ENCODE measurements at regions not wholly inside any gene's neighbourhood (a gene's known extent, or its start where the extent isn't known, plus 50 kb on each side); places are given as distances from the start of the nearest gene placed in this dataset.

DNA sequence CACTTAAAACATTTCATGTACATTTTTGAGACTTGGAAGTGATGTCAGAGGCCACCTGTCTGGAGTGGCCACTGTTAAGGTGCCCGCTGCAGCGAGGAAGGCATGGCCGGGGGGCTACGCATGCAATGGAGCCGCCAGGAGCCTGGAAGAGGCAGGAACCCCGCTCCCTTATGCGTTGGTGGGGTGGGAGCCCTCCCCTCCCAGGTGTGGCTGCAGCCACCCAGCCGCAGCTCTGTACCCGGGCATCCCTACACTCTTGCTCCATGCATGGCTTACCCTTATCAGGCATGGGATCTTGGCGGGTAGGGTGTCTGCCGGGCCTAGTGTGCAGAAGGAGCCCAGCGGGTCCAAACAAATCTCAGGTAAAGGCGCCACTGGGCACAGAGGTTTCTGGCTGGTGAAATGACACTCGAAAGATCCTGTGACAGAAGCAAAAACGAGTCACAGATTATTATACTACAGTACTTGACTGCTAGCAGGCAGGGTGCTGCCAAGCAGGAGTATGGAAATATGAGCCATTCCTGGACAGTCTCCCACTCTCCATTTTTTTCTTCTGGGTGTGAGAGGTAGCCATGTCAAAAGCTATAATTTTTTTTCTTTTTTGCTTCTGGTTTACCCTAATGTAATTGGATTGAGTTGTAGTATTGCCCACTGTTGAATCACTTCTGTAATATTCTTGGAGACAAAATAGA, 1606.3 kb upstream of the MIR17HG start:
- no peak overlapping the region for H3K9ac ChIP-seq (ENCODE audit: low read depth, low read length)
- H3K9me3 ChIP-seq (ENCODE audit: control insufficient read depth, insufficient read depth, low read length) = no peaks in the 10 kb centered on the region
- peaks cover 3% of the 10 kb centered on the region; the same call in 1 of the 2 replicates for H3K4me1 ChIP-seq (ENCODE audit: insufficient read depth, low read length)
- no peaks in the 10 kb centered on the region for H3K36me3 ChIP-seq (ENCODE audit: insufficient read depth, low read length)

DNA sequence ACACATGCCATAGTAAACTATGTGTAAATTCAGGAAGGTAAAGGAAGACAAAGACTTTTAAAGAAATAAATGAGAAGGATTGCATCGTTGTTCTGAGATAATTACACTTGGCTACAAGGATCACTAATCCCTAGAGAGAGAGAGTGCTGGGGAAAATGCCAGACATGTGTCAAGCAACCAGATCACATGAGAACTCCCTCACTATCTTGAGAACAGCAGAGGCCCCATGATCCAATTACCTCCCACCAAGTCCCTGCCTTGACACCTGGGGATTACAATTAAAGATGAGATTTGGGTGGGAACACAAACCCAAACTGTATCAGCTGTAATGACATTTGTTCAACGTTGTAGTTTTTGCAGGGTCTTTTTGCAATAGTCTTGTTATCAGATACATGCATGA, 1600.9 kb upstream of the MIR17HG start:
- no peaks in the 10 kb centered on the region for H3K36me3 ChIP-seq (ENCODE audit: insufficient read depth, low read length)

DNA sequence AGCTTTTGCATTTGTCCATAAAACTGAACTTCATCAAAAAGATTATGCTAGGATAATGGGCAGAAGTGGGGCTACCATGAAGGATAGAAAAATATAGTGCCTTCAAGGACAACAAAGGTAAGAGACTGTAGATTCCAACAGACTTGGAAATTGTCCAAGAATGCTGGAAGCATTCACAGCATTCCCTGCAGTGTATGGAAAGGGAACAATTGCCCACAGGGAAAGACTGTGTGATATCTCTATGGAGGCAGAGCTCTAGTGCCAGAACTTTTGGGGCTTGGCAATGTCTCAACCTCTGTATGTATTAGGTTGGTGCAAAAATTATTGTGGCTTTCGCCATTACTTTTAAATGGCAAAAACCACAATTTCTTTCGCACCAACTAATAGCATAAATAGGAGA, 1598.8 kb upstream of the MIR17HG start:
- Histone ChIP-seq H3K9ac (ENCODE audit: low read depth, low read length) (no peak overlapping the region), H3K36me3 (ENCODE audit: insufficient read depth, low read length) (no peaks in the 10 kb centered on the region)

More for the DNA sequence above, 1600.9 kb upstream of the MIR17HG start:
- no peaks in the 10 kb centered on the region; the same call in 1 of the 2 replicates for H3K4me1 ChIP-seq (ENCODE audit: insufficient read depth, low read length)
- no peak overlapping the region for H3K9ac ChIP-seq (ENCODE audit: low read depth, low read length)
- H3K9me3 ChIP-seq (ENCODE audit: control insufficient read depth, insufficient read depth, low read length) = no peaks in the 10 kb centered on the region

DNA sequence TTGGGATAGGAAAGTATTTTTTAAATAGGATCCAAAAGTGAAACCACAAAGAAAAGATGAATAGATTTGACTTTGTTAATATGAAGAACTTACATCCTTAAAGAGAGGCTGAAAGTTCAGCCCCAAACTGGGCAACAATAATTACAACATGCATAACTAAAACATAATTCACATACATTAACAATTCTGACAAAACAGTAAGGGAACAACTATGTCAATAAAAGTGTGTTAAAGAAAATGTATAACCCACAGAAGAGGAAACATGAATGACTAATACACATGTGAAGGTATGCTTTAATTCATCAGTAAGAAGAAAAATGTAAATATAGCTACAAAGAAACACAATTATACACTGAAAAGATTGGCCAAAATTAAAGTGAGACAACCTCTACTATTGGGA, 1597.6 kb upstream of the MIR17HG start:
- H3K9me3 ChIP-seq (ENCODE audit: control insufficient read depth, insufficient read depth, low read length) = no peaks in the 10 kb centered on the region
- no peaks in the 10 kb centered on the region; the same call in 1 of the 2 replicates for H3K4me1 ChIP-seq (ENCODE audit: insufficient read depth, low read length)
- no peak overlapping the region for H3K9ac ChIP-seq (ENCODE audit: low read depth, low read length)
- no peaks in the 10 kb centered on the region for H3K36me3 ChIP-seq (ENCODE audit: insufficient read depth, low read length)

More for the DNA sequence above, 1598.8 kb upstream of the MIR17HG start:
- no peaks in the 10 kb centered on the region for H3K9me3 ChIP-seq (ENCODE audit: control insufficient read depth, insufficient read depth, low read length)
- H3K4me1 ChIP-seq (ENCODE audit: insufficient read depth, low read length) = no peaks in the 10 kb centered on the region; the same call in 1 of the 2 replicates

DNA sequence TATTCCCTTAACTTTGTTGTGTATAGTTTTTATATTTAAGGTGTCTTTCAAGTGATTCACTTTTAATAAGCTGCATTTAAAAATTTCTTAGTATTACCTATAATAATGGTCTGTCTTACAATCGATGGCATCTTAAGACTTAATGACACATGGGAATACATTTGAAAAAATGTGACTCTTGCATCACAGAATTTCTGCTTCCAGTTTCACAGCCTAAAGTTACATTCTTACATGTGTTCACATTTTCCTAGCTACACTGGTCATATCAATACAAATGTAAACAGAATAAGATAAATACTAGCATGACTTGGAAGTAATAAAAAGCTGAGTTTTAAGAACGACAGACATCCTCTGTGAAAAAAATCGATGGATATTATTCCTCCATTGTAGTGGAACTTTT, 1597.1 kb upstream of the MIR17HG start:
- Histone ChIP-seq H3K9ac (ENCODE audit: low read depth, low read length) (no peak overlapping the region), H3K36me3 (ENCODE audit: insufficient read depth, low read length) (no peaks in the 10 kb centered on the region), H3K9me3 (ENCODE audit: control insufficient read depth, insufficient read depth, low read length) (no peaks in the 10 kb centered on the region), H3K4me1 (ENCODE audit: insufficient read depth, low read length) (no peaks in the 10 kb centered on the region; the same call in 1 of the 2 replicates)

DNA sequence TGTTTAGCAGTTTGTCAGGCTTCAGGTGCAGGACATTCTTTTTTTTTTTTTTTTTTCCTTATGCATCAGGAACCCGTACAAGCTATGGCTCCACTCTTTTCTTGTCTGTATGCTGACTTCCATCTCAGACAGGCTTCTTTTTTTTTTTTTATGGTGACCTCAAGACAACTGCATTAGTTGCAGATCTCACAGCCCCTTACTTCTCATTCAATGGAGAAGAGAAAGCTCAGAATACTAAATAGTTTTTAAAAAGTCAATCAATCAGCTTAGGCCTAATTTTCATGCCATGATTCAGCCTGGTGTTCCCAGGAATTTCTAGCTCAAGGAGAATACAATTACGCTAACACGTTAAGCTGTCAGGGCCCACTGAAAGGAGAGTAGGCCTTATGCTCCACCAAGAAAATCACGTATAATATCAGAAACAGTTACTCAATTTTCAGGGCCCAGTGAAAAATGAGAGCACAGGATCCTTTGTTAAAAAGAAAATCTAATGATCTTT, 1596.0 kb upstream of the MIR17HG start:
- H3K9ac ChIP-seq (ENCODE audit: low read depth, low read length) = no peak overlapping the region
- H3K4me1 ChIP-seq (ENCODE audit: insufficient read depth, low read length) = no peaks in the 10 kb centered on the region; the same call in 1 of the 2 replicates
- no peaks in the 10 kb centered on the region for H3K36me3 ChIP-seq (ENCODE audit: insufficient read depth, low read length)
- H3K9me3 ChIP-seq (ENCODE audit: control insufficient read depth, insufficient read depth, low read length) = peaks cover 7% of the 10 kb centered on the region; the same call in 1 of the 2 replicates

DNA sequence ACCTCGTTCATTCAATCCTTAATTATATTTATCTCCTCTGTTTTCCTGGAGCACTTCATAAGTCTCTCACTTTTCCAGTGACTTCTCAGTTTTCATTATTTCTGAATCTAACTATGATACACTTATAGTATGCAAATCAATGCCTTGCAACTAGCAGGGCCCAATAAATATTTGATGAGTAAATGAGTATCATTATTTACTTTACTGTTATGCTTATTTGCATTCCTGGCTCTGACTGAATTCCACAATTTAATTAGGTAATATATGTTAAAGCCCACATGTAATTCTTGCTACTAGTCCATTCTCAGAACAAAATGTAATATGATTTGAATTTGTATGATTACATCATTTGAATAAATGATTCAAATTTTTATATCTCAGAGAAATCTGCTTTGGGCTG, 1595.1 kb upstream of the MIR17HG start:
- Histone ChIP-seq H3K4me1 (ENCODE audit: insufficient read depth, low read length) (no peaks in the 10 kb centered on the region), H3K9me3 (ENCODE audit: control insufficient read depth, insufficient read depth, low read length) (peaks cover 7% of the 10 kb centered on the region; the same call in 1 of the 2 replicates), H3K9ac (ENCODE audit: low read depth, low read length) (no peak overlapping the region), H3K36me3 (ENCODE audit: insufficient read depth, low read length) (no peaks in the 10 kb centered on the region)

DNA sequence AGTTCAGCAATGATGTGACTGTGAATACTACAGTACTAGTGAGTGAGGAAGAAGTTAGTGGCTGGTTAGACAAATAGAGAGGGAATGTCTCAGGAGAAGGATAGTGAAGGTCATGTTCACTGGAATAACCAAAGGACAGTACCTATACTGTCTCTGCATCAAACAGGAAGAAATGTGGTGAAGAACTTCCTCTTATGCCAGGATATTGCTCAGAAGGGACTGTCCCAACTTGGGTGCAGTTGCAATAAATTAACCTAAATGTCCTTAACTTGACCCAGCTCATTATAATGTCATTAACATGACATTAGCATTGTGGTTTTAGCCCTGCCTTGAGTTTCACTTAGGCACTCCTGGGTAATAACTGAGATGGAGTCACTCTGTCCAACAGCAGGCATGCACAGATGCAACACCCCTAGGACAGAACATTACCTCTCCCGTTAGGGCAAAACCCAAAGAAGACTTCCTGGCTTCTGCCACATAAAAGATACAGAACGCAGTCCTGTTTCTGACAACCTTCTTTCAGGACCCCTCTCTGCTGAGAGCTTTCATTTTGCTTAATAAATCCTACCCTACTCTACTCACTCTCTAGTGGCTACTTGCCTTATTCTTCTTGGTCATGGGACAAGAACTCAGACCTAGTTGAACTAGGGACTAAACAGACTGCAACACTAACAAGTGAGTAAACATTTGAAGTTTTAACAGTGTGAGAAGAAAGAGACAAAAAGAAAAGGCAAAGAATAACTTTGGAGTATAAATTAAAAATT, 1591.6 kb upstream of the MIR17HG start:
- H3K9ac ChIP-seq (ENCODE audit: low read depth, low read length) = no peak overlapping the region
- H3K36me3 ChIP-seq (ENCODE audit: insufficient read depth, low read length) = no peaks in the 10 kb centered on the region
- H3K9me3 ChIP-seq (ENCODE audit: control insufficient read depth, insufficient read depth, low read length) = peaks cover 7% of the 10 kb centered on the region; the same call in 1 of the 2 replicates

DNA sequence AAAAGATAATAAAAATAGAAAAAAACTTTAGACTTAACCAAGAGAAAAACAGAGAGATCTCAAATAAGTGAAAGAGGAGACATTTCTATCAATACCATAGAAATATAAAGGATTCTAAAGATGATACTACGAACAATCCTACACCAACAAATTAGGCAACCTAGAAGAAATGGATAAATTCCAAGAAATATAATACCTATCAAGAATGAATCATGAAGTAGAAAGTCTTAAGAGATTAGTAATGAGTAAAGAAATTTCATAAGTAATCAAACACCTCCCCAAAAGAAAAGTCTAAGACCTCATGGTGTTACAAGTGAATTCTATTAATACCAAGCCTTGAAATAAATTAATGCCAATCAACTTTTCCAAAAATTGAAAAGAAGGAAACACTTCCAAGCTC, 1584.5 kb upstream of the MIR17HG start:
- no peak overlapping the region for H3K9ac ChIP-seq (ENCODE audit: low read depth, low read length)
- no peaks in the 10 kb centered on the region for H3K36me3 ChIP-seq (ENCODE audit: insufficient read depth, low read length)
- no peaks in the 10 kb centered on the region for H3K4me1 ChIP-seq (ENCODE audit: insufficient read depth, low read length)
- H3K9me3 ChIP-seq (ENCODE audit: control insufficient read depth, insufficient read depth, low read length) = no peaks in the 10 kb centered on the region

More for the DNA sequence above, 1591.6 kb upstream of the MIR17HG start:
- no peaks in the 10 kb centered on the region for H3K4me1 ChIP-seq (ENCODE audit: insufficient read depth, low read length)

DNA sequence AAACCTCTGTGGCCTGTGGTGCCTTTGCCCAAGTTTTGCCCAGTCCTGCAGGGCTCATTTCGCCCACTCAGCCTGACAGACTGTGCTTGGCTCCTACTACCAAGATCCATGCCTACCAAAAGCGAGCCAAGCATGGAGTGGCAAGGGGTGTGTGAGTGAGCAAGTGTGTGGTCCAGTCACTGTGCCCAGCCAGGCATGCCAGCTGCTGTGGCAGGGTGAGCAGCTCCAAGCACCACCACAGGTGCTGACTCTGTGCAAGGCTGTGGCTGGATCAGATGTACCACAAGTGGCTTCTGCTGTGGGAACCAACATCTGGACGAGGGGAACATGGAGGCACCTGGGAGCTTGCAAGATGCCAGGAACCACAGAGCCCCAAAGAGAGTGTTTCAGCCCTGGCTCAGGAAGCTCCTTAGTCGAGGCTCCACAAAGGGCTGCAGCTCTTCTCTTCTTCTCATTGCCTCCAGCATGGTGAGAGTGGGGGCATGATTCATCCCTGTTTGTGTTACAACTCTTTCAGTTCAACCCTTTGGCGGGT, 1564.2 kb upstream of the MIR17HG start:
- Histone ChIP-seq H3K9ac (ENCODE audit: low read depth, low read length) (no peak overlapping the region), H3K9me3 (ENCODE audit: control insufficient read depth, insufficient read depth, low read length) (no peaks in the 10 kb centered on the region), H3K36me3 (ENCODE audit: insufficient read depth, low read length) (no peaks in the 10 kb centered on the region), H3K4me1 (ENCODE audit: insufficient read depth, low read length) (no peaks in the 10 kb centered on the region)

DNA sequence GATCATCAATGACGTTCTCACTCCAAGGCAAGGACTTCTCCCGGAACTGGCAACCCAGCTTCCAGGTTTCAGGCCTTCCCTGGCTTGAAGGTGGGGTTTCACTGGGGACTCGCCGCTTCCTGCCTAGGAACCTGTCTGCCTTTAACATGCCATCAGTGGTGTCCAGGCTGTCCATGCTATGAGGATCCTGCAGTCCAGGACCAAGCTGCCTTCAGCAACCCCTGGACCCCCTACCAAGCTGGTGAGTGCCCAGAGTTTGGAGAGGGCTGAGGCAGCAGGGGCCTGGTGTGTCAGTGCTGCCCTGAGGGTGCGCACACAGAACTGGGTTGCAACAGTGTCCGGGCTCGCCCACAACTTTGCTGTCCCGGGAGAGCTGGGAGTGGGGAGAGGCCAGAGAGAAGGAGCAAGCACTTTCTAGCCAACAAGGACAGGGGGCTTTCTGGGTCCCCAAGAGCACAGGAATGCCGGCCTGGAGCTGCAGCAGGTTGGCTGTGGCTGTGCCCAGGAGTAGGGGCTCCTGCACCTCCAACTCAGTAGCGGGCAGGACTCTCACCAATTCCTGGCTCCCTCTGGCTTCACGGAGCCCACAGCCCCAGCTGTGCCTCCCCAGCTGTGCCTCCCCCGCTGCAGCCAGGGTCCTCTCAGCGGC, 1563.2 kb upstream of the MIR17HG start:
- Histone ChIP-seq H3K9ac (ENCODE audit: low read depth, low read length) (no peak overlapping the region), H3K9me3 (ENCODE audit: control insufficient read depth, insufficient read depth, low read length) (no peaks in the 10 kb centered on the region), H3K36me3 (ENCODE audit: insufficient read depth, low read length) (no peaks in the 10 kb centered on the region), H3K4me1 (ENCODE audit: insufficient read depth, low read length) (no peaks in the 10 kb centered on the region)

DNA sequence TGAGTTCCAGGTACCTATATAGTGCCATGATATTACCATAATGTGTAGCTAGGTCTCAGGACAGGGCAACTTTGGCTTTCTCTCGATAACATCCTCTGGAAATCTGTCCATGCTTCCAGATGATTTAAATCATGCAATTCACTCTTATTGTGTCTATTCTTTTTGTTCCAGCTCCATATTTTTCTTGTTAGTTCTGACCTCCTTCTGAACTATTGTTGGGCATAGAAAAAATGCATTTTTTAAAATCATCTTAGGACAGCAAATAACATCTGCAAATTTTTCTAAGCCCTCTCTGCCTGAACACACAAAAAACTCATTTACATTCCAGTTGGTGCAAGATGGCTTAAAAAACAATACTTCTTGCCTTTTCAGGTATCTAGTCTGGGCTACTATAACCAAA, 1561.0 kb upstream of the MIR17HG start:
- no peaks in the 10 kb centered on the region for H3K36me3 ChIP-seq (ENCODE audit: insufficient read depth, low read length)
- H3K9me3 ChIP-seq (ENCODE audit: control insufficient read depth, insufficient read depth, low read length) = no peaks in the 10 kb centered on the region
- no peaks in the 10 kb centered on the region; the same call in 1 of the 2 replicates for H3K4me1 ChIP-seq (ENCODE audit: insufficient read depth, low read length)
- H3K9ac ChIP-seq (ENCODE audit: low read depth, low read length) = no peak overlapping the region

DNA sequence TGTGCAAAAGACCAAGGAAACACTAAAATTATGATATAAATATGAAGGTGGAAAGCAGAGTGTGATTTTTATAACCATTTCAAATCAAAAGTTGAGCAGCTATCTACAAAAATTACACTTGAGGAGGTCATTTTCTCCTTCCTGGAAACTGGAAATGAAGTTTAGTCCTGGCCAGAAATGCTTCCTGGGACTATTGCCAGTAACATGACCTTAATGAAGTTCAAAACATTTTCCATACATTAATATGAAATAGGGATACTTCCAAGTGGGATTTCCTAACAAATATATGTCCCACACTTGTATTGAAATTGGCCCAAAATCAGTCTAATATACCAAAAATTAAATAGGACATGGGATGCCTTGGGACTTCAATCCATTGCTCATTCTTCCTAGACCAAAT, 1556.8 kb upstream of the MIR17HG start:
- Histone ChIP-seq H3K4me1 (ENCODE audit: insufficient read depth, low read length) (no peaks in the 10 kb centered on the region; the same call in 1 of the 2 replicates), H3K36me3 (ENCODE audit: insufficient read depth, low read length) (no peaks in the 10 kb centered on the region), H3K9ac (ENCODE audit: low read depth, low read length) (no peak overlapping the region), H3K9me3 (ENCODE audit: control insufficient read depth, insufficient read depth, low read length) (no peaks in the 10 kb centered on the region)

DNA sequence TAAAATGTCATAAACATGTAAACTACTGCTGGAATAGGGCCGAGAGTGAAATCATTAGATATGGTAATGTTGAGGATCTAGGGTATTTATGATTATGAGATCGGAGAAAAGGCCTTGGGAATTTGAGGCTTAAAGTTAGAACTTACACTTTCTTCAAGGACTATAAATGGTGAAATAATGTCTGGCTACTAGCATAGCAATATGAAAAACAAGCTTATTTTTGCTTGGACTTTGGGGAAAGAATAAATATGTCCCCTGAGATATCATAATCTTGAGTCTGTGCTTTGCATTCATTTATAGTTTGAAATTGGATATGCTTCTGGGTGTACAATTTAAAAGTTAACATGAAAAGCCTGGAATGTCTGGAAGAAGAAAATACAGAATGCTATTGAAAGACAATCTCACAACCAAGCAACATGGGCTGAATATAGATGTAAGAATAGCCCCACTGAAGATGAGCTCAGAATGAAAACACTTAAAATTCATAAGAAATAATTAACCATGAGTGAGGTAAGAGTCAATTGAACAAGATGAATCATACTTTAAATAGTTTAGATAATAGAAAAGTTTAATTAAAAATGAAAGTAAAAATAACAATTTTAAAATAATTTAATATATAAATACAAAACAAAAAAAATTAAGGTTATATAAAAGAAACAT, 1555.4 kb upstream of the MIR17HG start:
- H3K9ac ChIP-seq (ENCODE audit: low read depth, low read length) = no peak overlapping the region
- no peaks in the 10 kb centered on the region; the same call in 1 of the 2 replicates for H3K4me1 ChIP-seq (ENCODE audit: insufficient read depth, low read length)
- H3K9me3 ChIP-seq (ENCODE audit: control insufficient read depth, insufficient read depth, low read length) = no peaks in the 10 kb centered on the region
- no peaks in the 10 kb centered on the region for H3K36me3 ChIP-seq (ENCODE audit: insufficient read depth, low read length)

All from ES-I3 (cell line).